ENCODE measurements at regions not wholly inside any gene's neighbourhood (a gene's known extent, or its start where the extent isn't known, plus 50 kb on each side); places are given as distances from the start of the nearest gene placed in this dataset.

GRCh38 chr6:79338493-79338892 lies 104.0 kb upstream of the HMGN3 start:
- TF ChIP-seq EP300 (IDR thresholded peaks at IDR 0.05; ENCODE audit: borderline replicate concordance in 1 of 2, low read depth in 2 of 2, low read length in 2 of 2) (no peak), POU5F1 (IDR thresholded peaks at IDR 0.05; ENCODE audit: low read depth, low read length) (no peak), YY1 (IDR thresholded peaks at IDR 0.05; ENCODE audit: low read depth, low read length) (no peak), POLR2AphosphoS5 (IDR thresholded peaks at IDR 0.05; ENCODE audit: low read depth, low read length) (no peak), CTCF (IDR thresholded peaks at IDR 0.05; ENCODE audit: control extremely low read depth in 1 of 3, insufficient read depth in 1 of 3, low read depth in 1 of 3, low read length in 3 of 3) (no peak)
